DOHH2 (cell line): ENCODE measurements at regions not wholly inside any gene's neighbourhood (a gene's known extent, or its start where the extent isn't known, plus 50 kb on each side); places are given as distances from the start of the nearest gene placed in this dataset.

Source experiments
- EZH2phosphoT487 ChIP-seq: fragments of 200-600 bp; sonication (generic); IDR thresholded peaks from 2 replicates; pipeline ENCODE4 v1.6.1; 2017; ENCODE audit warnings: borderline replicate concordance, mild to moderate bottlenecking, antibody characterized with exemption, low read length, moderate library complexity, mixed read lengths
- TF ChIP-seq, protein P1 (sequence below): fragments of 200-600 bp; sonication (generic); IDR thresholded peaks from one replicate; pipeline ENCODE4 v1.5.1; 2014; ENCODE audit warnings: antibody characterized with exemption, mild to moderate bottlenecking, low read depth, low read length; ENCODE audit not compliant: poor library complexity, severe bottlenecking

DNA sequence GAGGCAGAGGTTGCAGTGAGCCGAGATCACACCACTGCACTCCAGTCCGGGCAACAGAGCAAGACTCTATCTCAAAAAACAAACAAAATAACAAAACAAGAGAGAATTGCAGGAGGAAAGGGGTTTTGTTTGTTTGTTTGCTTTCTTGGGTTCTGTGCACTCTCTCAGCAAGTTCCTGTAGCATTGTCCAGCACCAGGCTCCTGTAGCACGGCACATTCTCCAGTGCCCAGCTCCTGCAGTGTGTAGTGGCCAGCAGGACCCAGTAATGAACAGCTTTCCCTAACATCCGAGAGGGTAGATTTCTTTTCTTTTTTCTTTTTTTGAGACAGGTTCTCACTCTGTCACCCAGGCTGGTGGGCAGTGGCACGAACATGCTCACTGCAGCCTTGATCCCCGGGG is 60.5 kb upstream of the USP9X start:
- no peak for TF ChIP-seq EZH2phosphoT487
- TF ChIP-seq, protein P1, sequence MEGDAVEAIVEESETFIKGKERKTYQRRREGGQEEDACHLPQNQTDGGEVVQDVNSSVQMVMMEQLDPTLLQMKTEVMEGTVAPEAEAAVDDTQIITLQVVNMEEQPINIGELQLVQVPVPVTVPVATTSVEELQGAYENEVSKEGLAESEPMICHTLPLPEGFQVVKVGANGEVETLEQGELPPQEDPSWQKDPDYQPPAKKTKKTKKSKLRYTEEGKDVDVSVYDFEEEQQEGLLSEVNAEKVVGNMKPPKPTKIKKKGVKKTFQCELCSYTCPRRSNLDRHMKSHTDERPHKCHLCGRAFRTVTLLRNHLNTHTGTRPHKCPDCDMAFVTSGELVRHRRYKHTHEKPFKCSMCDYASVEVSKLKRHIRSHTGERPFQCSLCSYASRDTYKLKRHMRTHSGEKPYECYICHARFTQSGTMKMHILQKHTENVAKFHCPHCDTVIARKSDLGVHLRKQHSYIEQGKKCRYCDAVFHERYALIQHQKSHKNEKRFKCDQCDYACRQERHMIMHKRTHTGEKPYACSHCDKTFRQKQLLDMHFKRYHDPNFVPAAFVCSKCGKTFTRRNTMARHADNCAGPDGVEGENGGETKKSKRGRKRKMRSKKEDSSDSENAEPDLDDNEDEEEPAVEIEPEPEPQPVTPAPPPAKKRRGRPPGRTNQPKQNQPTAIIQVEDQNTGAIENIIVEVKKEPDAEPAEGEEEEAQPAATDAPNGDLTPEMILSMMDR = no peak
